NB4 (cell line): ENCODE measurements at regions not wholly inside any gene's neighbourhood (a gene's known extent, or its start where the extent isn't known, plus 50 kb on each side); places are given as distances from the start of the nearest gene placed in this dataset.

Source experiments
- DNase-seq: peaks from one replicate; pipeline ENCODE4 v3.0.0; 2010; ENCODE audit warnings: low read depth
- H3K4me3 ChIP-seq: one replicate; pipeline ENCODE4 v1.5.1; 2011; ENCODE audit warnings: mild to moderate bottlenecking, low read depth, low read length, moderate library complexity
- CTCF ChIP-seq: IDR thresholded peaks from one replicate; pipeline ENCODE4 v1.5.1; 2012; ENCODE audit warnings: low read depth, low read length
- MAX ChIP-seq: IDR thresholded peaks from 2 replicates; pipeline ENCODE4 v1.6.1; 2011; ENCODE audit warnings: low read depth, low read length
- MYC ChIP-seq: IDR thresholded peaks from 2 replicates; pipeline ENCODE4 v1.6.1; 2011; ENCODE audit warnings: low read depth, low read length
- POLR2A ChIP-seq: IDR thresholded peaks from 2 replicates; pipeline ENCODE4 v1.6.1; 2011; ENCODE audit warnings: mild to moderate bottlenecking; ENCODE audit not compliant: insufficient read length; ENCODE audit errors: extremely low read depth

- no peak for DNase-seq
These were observed 195.1 kb downstream of the SNX19 start for GRCh38 chr11:130721023-130721681.

GRCh38 chr11:130721736-130722135 is 194.5 kb downstream of the SNX19 start:
- TF ChIP-seq MAX: no peak
- TF ChIP-seq POLR2A: no peak
- no peak for TF ChIP-seq CTCF
- no peak for DNase-seq
- no peak overlapping the region for H3K4me3 ChIP-seq

More at GRCh38 chr11:130721023-130721681, 195.1 kb downstream of the SNX19 start:
- H3K4me3 ChIP-seq: no peak overlapping the region
- no peak for TF ChIP-seq CTCF
- no peak for TF ChIP-seq MAX
- TF ChIP-seq POLR2A: no peak
- TF ChIP-seq MYC: no peak

- no peak for TF ChIP-seq MAX
- TF ChIP-seq POLR2A: no peak
- TF ChIP-seq MYC: no peak
- TF ChIP-seq CTCF: no peak
- DNase-seq: no peak
- no peak overlapping the region for H3K4me3 ChIP-seq
These were observed 193.9 kb downstream of the SNX19 start for GRCh38 chr11:130722401-130722800.

- DNase-seq: no peak
- H3K4me3 ChIP-seq: no peak overlapping the region
- TF ChIP-seq MAX (no peak), CTCF (no peak), POLR2A (no peak), MYC (no peak)
These were observed 190.7 kb downstream of the SNX19 start for GRCh38 chr11:130725421-130726233.

- DNase-seq: no peak
- TF ChIP-seq MAX (no peak), MYC (no peak), POLR2A (no peak), CTCF (no peak)
- no peak overlapping the region for H3K4me3 ChIP-seq
These were observed 189.8 kb downstream of the SNX19 start for GRCh38 chr11:130726234-130727037.
